ENCODE measurements at regions not wholly inside any gene's neighbourhood (a gene's known extent, or its start where the extent isn't known, plus 50 kb on each side); places are given as distances from the start of the nearest gene placed in this dataset.

GRCh38 chr4:127055357-127055756 lies 577.4 kb upstream of the INTU start:
- Mint-ChIP-seq H3K4me3 (no peak overlapping the region), H3K36me3 (peaks cover 2% of the 10 kb centered on the region), H3K9me3 (peaks cover 20% of the 10 kb centered on the region), H3K27me3 (ENCODE audit: low read depth) (no peaks in the 10 kb centered on the region), H3K27ac (no peak overlapping the region), H3K4me1 (no peaks in the 10 kb centered on the region)
- TF ChIP-seq CTCF (IDR thresholded peaks at IDR 0.05; ENCODE audit: unreplicated experiment), result no peak
- no peak for DNase-seq (ENCODE audit: low spot score in 2 of 2, unreplicated experiment in 2 of 2)

- Mint-ChIP-seq H3K36me3 (no peaks in the 10 kb centered on the region), H3K4me1 (peaks cover 2% of the 10 kb centered on the region)
These were observed 563.1 kb upstream of the INTU start for GRCh38 chr4:127069675-127070074.

GRCh38 chr4:127071443-127071842 lies 561.3 kb upstream of the INTU start:
- Mint-ChIP-seq H3K9me3 (no peaks in the 10 kb centered on the region), H3K4me3 (no peak overlapping the region), H3K27ac (no peak overlapping the region), H3K4me1 (peaks cover 2% of the 10 kb centered on the region), H3K27me3 (ENCODE audit: low read depth) (no peaks in the 10 kb centered on the region), H3K36me3 (no peaks in the 10 kb centered on the region)
- no peak for DNase-seq (ENCODE audit: low spot score in 2 of 2, unreplicated experiment in 2 of 2)
- TF ChIP-seq CTCF (IDR thresholded peaks at IDR 0.05; ENCODE audit: unreplicated experiment), result no peak

More at GRCh38 chr4:127069675-127070074, 563.1 kb upstream of the INTU start:
- no peak for TF ChIP-seq CTCF (IDR thresholded peaks at IDR 0.05; ENCODE audit: unreplicated experiment)
- H3K27me3 Mint-ChIP-seq (ENCODE audit: low read depth), result no peaks in the 10 kb centered on the region
- no peaks in the 10 kb centered on the region for H3K9me3 Mint-ChIP-seq
- no peak overlapping the region for H3K27ac Mint-ChIP-seq
- DNase-seq (ENCODE audit: low spot score in 2 of 2, unreplicated experiment in 2 of 2), result no peak
- H3K4me3 Mint-ChIP-seq, result no peak overlapping the region

- Mint-ChIP-seq H3K36me3 (no peaks in the 10 kb centered on the region), H3K27ac (no peak overlapping the region), H3K27me3 (ENCODE audit: low read depth) (no peaks in the 10 kb centered on the region), H3K4me3 (no peak overlapping the region), H3K4me1 (peaks cover 3% of the 10 kb centered on the region), H3K9me3 (peaks cover 3% of the 10 kb centered on the region)
- TF ChIP-seq CTCF (IDR thresholded peaks at IDR 0.05; ENCODE audit: unreplicated experiment), result no peak
- DNase-seq (ENCODE audit: low spot score in 2 of 2, unreplicated experiment in 2 of 2), result no peak
These were observed 552.6 kb upstream of the INTU start for GRCh38 chr4:127080141-127080540.

- DNase-seq (ENCODE audit: low spot score in 2 of 2, unreplicated experiment in 2 of 2), result no peak
- no peak overlapping the region for H3K4me3 Mint-ChIP-seq
- no peak for TF ChIP-seq CTCF (IDR thresholded peaks at IDR 0.05; ENCODE audit: unreplicated experiment)
- H3K27ac Mint-ChIP-seq, result no peak overlapping the region
- peaks cover 3% of the 10 kb centered on the region for H3K4me1 Mint-ChIP-seq
- H3K36me3 Mint-ChIP-seq, result peaks cover 1% of the 10 kb centered on the region
- H3K27me3 Mint-ChIP-seq (ENCODE audit: low read depth), result no peaks in the 10 kb centered on the region
- H3K9me3 Mint-ChIP-seq, result peaks cover 9% of the 10 kb centered on the region
These were observed 551.7 kb upstream of the INTU start for GRCh38 chr4:127081041-127081440.

- Mint-ChIP-seq H3K36me3 (peaks cover 1% of the 10 kb centered on the region), H3K9me3 (peaks cover 22% of the 10 kb centered on the region), H3K27ac (no peak overlapping the region), H3K4me1 (peaks cover 3% of the 10 kb centered on the region), H3K27me3 (ENCODE audit: low read depth) (no peaks in the 10 kb centered on the region), H3K4me3 (no peak overlapping the region)
- no peak for DNase-seq (ENCODE audit: low spot score in 2 of 2, unreplicated experiment in 2 of 2)
- no peak for TF ChIP-seq CTCF (IDR thresholded peaks at IDR 0.05; ENCODE audit: unreplicated experiment)
These were observed 549.8 kb upstream of the INTU start for GRCh38 chr4:127082986-127083385.
